ENCODE measurements at regions not wholly inside any gene's neighbourhood (a gene's known extent, or its start where the extent isn't known, plus 50 kb on each side); places are given as distances from the start of the nearest gene placed in this dataset.

- H3K4me3 ChIP-seq (ENCODE audit: low read depth, low read length): no peak overlapping the region
- TF ChIP-seq, protein P1, sequence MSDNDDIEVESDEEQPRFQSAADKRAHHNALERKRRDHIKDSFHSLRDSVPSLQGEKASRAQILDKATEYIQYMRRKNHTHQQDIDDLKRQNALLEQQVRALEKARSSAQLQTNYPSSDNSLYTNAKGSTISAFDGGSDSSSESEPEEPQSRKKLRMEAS (IDR thresholded peaks at IDR 0.05; ENCODE audit: low read depth, low read length): no peak
- no peak for TF ChIP-seq MYC (IDR thresholded peaks at IDR 0.05; ENCODE audit: low read depth, low read length)
- peak; percentile 83 for DNase-seq (ENCODE audit: low read depth)
These were observed 325.8 kb downstream of the C11orf87 start for GRCh38 chr11:109747839-109748238.

GRCh38 chr11:109749476-109749875 lies 327.5 kb downstream of the C11orf87 start:
- no peak for DNase-seq (ENCODE audit: low read depth)
- no peak for TF ChIP-seq POLR2A (IDR thresholded peaks at IDR 0.05; ENCODE audit: extremely low read depth, insufficient read length)
- TF ChIP-seq, protein P2, sequence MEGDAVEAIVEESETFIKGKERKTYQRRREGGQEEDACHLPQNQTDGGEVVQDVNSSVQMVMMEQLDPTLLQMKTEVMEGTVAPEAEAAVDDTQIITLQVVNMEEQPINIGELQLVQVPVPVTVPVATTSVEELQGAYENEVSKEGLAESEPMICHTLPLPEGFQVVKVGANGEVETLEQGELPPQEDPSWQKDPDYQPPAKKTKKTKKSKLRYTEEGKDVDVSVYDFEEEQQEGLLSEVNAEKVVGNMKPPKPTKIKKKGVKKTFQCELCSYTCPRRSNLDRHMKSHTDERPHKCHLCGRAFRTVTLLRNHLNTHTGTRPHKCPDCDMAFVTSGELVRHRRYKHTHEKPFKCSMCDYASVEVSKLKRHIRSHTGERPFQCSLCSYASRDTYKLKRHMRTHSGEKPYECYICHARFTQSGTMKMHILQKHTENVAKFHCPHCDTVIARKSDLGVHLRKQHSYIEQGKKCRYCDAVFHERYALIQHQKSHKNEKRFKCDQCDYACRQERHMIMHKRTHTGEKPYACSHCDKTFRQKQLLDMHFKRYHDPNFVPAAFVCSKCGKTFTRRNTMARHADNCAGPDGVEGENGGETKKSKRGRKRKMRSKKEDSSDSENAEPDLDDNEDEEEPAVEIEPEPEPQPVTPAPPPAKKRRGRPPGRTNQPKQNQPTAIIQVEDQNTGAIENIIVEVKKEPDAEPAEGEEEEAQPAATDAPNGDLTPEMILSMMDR (IDR thresholded peaks at IDR 0.05; ENCODE audit: low read depth, low read length): no peak
- no peak overlapping the region for H3K4me3 ChIP-seq (ENCODE audit: low read depth, low read length)

DNA sequence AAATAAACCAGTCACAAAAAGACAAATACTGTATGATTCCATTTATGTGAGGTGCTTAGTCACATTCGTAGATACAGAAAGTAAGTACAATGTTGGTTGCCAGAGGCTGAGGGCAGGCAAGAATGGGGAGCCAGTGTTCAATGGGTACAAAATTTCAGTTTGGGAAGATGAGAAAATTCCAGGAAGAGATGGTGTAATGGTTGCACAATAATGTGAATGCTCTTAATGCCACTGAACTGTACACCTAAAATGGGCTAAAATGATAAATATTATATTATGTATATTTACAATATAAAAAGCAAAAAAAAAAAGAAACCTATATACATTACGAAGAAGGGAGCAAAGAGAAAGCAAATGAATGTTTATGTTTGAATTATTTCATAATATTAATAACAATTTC lies 329.0 kb downstream of the C11orf87 start:
- TF ChIP-seq, protein P1 (IDR thresholded peaks at IDR 0.05; ENCODE audit: low read depth, low read length): no peak
- TF ChIP-seq, protein P2 (IDR thresholded peaks at IDR 0.05; ENCODE audit: low read depth, low read length): no peak
- TF ChIP-seq POLR2A (IDR thresholded peaks at IDR 0.05; ENCODE audit: extremely low read depth, insufficient read length) (no peak), MYC (IDR thresholded peaks at IDR 0.05; ENCODE audit: low read depth, low read length) (no peak)
- H3K4me3 ChIP-seq (ENCODE audit: low read depth, low read length): no peak overlapping the region
- DNase-seq (ENCODE audit: low read depth): no peak

GRCh38 chr11:109752212-109752825 lies 330.3 kb downstream of the C11orf87 start:
- TF ChIP-seq, protein P2 (IDR thresholded peaks at IDR 0.05; ENCODE audit: low read depth, low read length): no peak
- TF ChIP-seq, protein P1 (IDR thresholded peaks at IDR 0.05; ENCODE audit: low read depth, low read length): no peak
- TF ChIP-seq MYC (IDR thresholded peaks at IDR 0.05; ENCODE audit: low read depth, low read length): no peak
- TF ChIP-seq POLR2A (IDR thresholded peaks at IDR 0.05; ENCODE audit: extremely low read depth, insufficient read length): no peak
- no peak overlapping the region for H3K4me3 ChIP-seq (ENCODE audit: low read depth, low read length)
- DNase-seq (ENCODE audit: low read depth): no peak

DNA sequence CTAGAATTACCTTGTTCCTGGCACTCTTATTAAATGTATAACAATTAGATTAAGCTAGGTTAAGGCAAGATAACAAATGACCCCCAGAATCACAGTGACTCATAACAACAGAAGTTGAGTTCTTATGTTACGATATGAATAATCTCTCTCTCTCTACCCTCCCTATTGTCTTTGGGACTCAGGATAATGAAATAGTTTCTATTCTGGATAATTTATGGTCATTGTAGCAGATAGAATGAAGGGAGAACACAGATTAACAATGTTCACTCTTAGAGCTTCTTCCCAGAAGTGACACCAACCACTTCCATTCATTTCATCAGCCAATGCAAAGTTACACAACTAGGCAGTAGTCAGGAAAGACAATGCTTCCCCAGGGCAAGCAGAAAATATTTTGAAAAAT lies 334.5 kb downstream of the C11orf87 start:
- no peak overlapping the region for H3K4me3 ChIP-seq (ENCODE audit: low read depth, low read length)
- no peak for TF ChIP-seq POLR2A (IDR thresholded peaks at IDR 0.05; ENCODE audit: extremely low read depth, insufficient read length)
- TF ChIP-seq, protein P2 (IDR thresholded peaks at IDR 0.05; ENCODE audit: low read depth, low read length): no peak
- TF ChIP-seq, protein P1 (IDR thresholded peaks at IDR 0.05; ENCODE audit: low read depth, low read length): no peak
- no peak for TF ChIP-seq MYC (IDR thresholded peaks at IDR 0.05; ENCODE audit: low read depth, low read length)
- no peak for DNase-seq (ENCODE audit: low read depth)

DNA sequence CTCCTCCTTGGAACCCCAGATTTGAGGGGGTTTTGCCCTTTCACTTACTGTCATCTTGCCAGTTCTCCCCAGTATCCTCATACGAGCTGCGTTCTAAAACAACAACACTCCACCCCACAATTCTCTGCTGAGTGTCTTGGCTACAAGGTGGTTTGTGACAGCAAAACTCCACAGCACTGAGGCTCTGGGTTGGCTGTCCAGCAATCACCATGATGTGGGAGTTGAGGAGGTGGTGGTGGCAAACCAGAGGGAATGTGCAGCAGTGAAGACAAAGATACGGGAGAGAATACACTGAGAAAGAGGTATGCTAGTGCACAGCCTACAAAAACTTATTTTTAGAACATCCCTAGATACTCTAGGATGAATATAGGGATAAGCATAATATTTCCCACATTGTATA lies 335.0 kb downstream of the C11orf87 start:
- no peak overlapping the region for H3K4me3 ChIP-seq (ENCODE audit: low read depth, low read length)
- TF ChIP-seq POLR2A (IDR thresholded peaks at IDR 0.05; ENCODE audit: extremely low read depth, insufficient read length) (no peak), MYC (IDR thresholded peaks at IDR 0.05; ENCODE audit: low read depth, low read length) (no peak)
- TF ChIP-seq, protein P2 (IDR thresholded peaks at IDR 0.05; ENCODE audit: low read depth, low read length): no peak
- TF ChIP-seq, protein P1 (IDR thresholded peaks at IDR 0.05; ENCODE audit: low read depth, low read length): no peak
- DNase-seq (ENCODE audit: low read depth): no peak
